Kidney epithelial cell (primary cell): ENCODE measurements at regions not wholly inside any gene's neighbourhood (a gene's known extent, or its start where the extent isn't known, plus 50 kb on each side); places are given as distances from the start of the nearest gene placed in this dataset.
"Not testable (repeated sequence)": the region's sequence is repeated elsewhere in the genome, so short reads cannot be mapped to it uniquely, and the experiment has no call there.

Experiments
- DNase-seq: peaks from one replicate; pipeline ENCODE4 v3.0.0-alpha.2; 2010; ENCODE audit warnings: low read depth
- H3K27me3 ChIP-seq: 2 replicates; pipeline ENCODE4 v1.6.0; 2011; ENCODE audit warnings: low read length; ENCODE audit not compliant: control insufficient read depth, insufficient read depth
- H3K36me3 ChIP-seq: 2 replicates; pipeline ENCODE4 v1.5.1; 2011; ENCODE audit warnings: low read length; ENCODE audit not compliant: control insufficient read depth, insufficient read depth
- H3K4me3 ChIP-seq: 2 replicates; pipeline ENCODE4 v1.5.1; 2011; ENCODE audit warnings: low read depth, mild to moderate bottlenecking, control low read depth, low read length
- TF ChIP-seq, protein P1 (sequence below): IDR thresholded peaks from 2 replicates; pipeline ENCODE4 v1.5.1; 2011; ENCODE audit warnings: mild to moderate bottlenecking, moderate library complexity, low read length, control low read depth, inconsistent platforms; ENCODE audit not compliant: insufficient read depth, poor library complexity, severe bottlenecking

DNA sequence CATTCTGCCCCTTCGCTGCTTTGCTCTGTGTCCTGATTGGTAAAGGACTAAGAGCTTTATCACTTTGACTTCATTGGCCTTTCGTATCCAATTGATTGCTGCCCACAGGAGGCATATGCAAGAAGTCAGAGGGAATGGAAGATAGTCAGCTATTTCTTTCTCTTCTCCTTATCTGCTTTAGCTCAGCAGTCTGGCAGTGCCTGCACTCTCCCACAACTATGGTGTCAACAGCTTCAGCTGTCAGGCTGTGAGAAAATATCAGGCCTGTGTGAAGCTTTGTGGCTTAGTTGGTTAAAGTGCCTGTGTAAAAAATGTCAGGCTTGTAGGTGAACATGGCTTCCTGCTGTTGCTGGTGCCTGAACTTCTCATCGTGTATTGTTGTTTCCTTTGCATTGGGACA, 243.0 kb downstream of the PCDH17 start:
- Histone ChIP-seq H3K27me3 (no peaks in the 10 kb centered on the region), H3K36me3 (no peaks in the 10 kb centered on the region), H3K4me3 (no peak overlapping the region)
- no peak for DNase-seq
- TF ChIP-seq, protein P1, sequence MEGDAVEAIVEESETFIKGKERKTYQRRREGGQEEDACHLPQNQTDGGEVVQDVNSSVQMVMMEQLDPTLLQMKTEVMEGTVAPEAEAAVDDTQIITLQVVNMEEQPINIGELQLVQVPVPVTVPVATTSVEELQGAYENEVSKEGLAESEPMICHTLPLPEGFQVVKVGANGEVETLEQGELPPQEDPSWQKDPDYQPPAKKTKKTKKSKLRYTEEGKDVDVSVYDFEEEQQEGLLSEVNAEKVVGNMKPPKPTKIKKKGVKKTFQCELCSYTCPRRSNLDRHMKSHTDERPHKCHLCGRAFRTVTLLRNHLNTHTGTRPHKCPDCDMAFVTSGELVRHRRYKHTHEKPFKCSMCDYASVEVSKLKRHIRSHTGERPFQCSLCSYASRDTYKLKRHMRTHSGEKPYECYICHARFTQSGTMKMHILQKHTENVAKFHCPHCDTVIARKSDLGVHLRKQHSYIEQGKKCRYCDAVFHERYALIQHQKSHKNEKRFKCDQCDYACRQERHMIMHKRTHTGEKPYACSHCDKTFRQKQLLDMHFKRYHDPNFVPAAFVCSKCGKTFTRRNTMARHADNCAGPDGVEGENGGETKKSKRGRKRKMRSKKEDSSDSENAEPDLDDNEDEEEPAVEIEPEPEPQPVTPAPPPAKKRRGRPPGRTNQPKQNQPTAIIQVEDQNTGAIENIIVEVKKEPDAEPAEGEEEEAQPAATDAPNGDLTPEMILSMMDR = no peak

- TF ChIP-seq, protein P1 = no peak
- no peaks in the 10 kb centered on the region for H3K36me3 ChIP-seq
- no peak overlapping the region for H3K4me3 ChIP-seq
- H3K27me3 ChIP-seq = no peaks in the 10 kb centered on the region
- DNase-seq = no peak
Measured at GRCh38 chr13:57877601-57878000, 246.1 kb downstream of the PCDH17 start.

DNA sequence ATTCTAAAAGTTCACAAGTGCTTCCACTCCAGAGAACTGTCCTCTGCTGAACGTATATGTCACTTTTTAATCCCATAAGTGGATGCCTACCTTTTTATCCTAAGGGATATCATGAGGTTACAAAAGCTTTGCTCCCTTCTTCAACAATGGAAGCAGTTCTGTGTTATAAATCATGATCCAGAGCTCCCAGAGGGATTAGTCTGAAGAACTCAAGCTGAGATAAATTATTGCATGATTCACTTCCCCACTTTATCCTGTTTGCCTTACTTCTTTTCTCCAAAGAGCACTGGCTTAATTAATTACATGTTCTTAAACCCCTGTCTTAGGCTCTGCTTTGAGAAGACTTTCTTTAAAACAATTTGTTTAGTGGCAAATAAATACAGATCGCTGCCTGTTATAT, 246.7 kb downstream of the PCDH17 start:
- Histone ChIP-seq H3K27me3 (no peaks in the 10 kb centered on the region), H3K36me3 (no peaks in the 10 kb centered on the region)
- no peak for DNase-seq

DNA sequence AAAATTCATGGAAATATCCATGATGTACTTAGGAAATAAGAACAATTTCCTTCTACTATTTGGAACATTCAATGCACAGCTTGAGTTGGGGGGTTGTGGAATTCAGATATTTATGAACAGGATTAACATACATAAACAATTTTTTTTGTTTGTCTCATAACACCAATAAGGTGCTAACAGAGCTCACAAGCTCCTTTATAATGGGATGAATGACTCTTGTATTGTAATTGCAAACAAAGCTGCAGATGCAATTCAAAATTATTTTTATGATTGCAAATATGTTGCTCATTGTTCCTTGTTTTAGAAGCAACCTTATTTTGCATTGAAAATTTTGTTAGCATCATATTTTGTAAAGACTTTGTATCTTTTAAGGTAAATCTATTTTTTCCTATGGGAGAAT, 265.7 kb downstream of the PCDH17 start:
- Histone ChIP-seq H3K36me3 (no peaks in the 10 kb centered on the region), H3K27me3 (no peaks in the 10 kb centered on the region), H3K4me3 (no peak overlapping the region)
- DNase-seq = no peak
- TF ChIP-seq, protein P1 = no peak

More for the DNA sequence above, 246.7 kb downstream of the PCDH17 start:
- H3K4me3 ChIP-seq = no peak overlapping the region
- TF ChIP-seq, protein P1 = no peak

GRCh38 chr13:57899096-57899495, 267.6 kb downstream of the PCDH17 start:
- TF ChIP-seq, protein P1 = no peak
- Histone ChIP-seq H3K27me3 (no peaks in the 10 kb centered on the region), H3K4me3 (no peak overlapping the region), H3K36me3 (no peaks in the 10 kb centered on the region)
- DNase-seq = no peak

DNA sequence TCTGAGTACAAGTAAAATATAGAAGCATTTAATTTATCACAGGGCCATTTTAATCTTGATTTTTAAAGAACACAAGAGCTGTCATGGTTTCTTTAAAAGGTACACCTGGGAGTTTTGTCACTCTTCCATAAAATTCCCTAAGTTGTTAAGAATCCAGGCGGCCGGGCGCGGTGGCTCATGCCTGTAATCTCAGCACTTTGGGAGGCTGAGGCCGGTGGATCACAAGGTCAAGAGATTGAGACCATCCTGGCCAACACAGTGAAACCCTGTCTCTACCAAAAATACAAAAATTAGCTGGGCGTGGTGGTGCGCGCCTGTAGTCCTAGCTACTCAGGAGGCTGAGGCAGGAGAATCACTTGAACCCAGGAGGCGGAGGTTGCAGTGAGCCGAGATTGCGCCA, 278.3 kb downstream of the PCDH17 start:
- H3K4me3 ChIP-seq, H3K36me3 ChIP-seq, H3K27me3 ChIP-seq, DNase-seq: not testable (repeated sequence)

- Histone ChIP-seq H3K36me3 (no peaks in the 10 kb centered on the region), H3K27me3 (no peaks in the 10 kb centered on the region), H3K4me3 (no peak overlapping the region)
- no peak for DNase-seq
- TF ChIP-seq, protein P1 = no peak
Measured at GRCh38 chr13:57918086-57918485, 286.5 kb downstream of the PCDH17 start.
